Hepatocyte (in vitro differentiated cells): ENCODE measurements at regions not wholly inside any gene's neighbourhood (a gene's known extent, or its start where the extent isn't known, plus 50 kb on each side); places are given as distances from the start of the nearest gene placed in this dataset.
A peak's percentile ranks its signal among the peaks of the same experiment; 100 is the strongest.

ENCODE experiments used
- DNase-seq: peaks from one replicate; pipeline ENCODE4 v3.0.0-alpha.2; 2016; ENCODE audit warnings: low spot score
- H2AFZ ChIP-seq: fragments of 200-600 bp; sonication (generic); 2 replicates; pipeline ENCODE4 v1.6.0; 2016; ENCODE audit warnings: antibody characterized with exemption, mild to moderate bottlenecking
- H3K27ac ChIP-seq: fragments of 200-600 bp; sonication (generic); 2 replicates; pipeline ENCODE4 v1.5.1; 2016; ENCODE audit warnings: mild to moderate bottlenecking
- H3K27me3 ChIP-seq: fragments of 200-600 bp; sonication (generic); 2 replicates; pipeline ENCODE4 v1.6.1; 2016
- H3K36me3 ChIP-seq: fragments of 200-600 bp; sonication (generic); replicated peaks from 2 replicates; pipeline ENCODE4 v1.5.1; 2016; ENCODE audit warnings: low read depth; ENCODE audit not compliant: insufficient read depth
- H3K4me1 ChIP-seq: fragments of 200-600 bp; sonication (generic); 2 replicates; pipeline ENCODE4 v1.5.1; 2016; ENCODE audit warnings: mild to moderate bottlenecking, moderate library complexity; ENCODE audit not compliant: insufficient read depth
- H3K4me2 ChIP-seq: fragments of 200-600 bp; sonication (generic); 2 replicates; pipeline ENCODE4 v1.6.0; 2016
- H3K4me3 ChIP-seq: fragments of 200-600 bp; sonication (generic); 2 replicates; pipeline ENCODE4 v1.5.1; 2016; ENCODE audit warnings: mild to moderate bottlenecking
- H3K79me2 ChIP-seq: fragments of 200-600 bp; sonication (generic); 2 replicates; pipeline ENCODE4 v1.6.0; 2017; ENCODE audit warnings: mild to moderate bottlenecking
- H3K9me2 ChIP-seq: fragments of 200-600 bp; sonication (generic); replicated peaks from 2 replicates; pipeline ENCODE4 v1.6.0; 2017; ENCODE audit warnings: mild to moderate bottlenecking; ENCODE audit not compliant: insufficient read depth
- H3K9me3 ChIP-seq: fragments of 200-600 bp; sonication (generic); 2 replicates; pipeline ENCODE4 v1.5.1; 2016; ENCODE audit warnings: low read depth, mild to moderate bottlenecking
- H4K20me1 ChIP-seq: fragments of 200-600 bp; sonication (generic); 2 replicates; pipeline ENCODE4 v1.6.0; 2016; ENCODE audit warnings: mild to moderate bottlenecking; ENCODE audit not compliant: insufficient read depth, poor library complexity, severe bottlenecking
- EZH2 ChIP-seq: fragments of 200-600 bp; sonication (generic); IDR thresholded peaks from 2 replicates; pipeline ENCODE4 v1.6.1; 2016; ENCODE audit warnings: antibody characterized with exemption, mild to moderate bottlenecking, borderline replicate concordance
- EZH2phosphoT487 ChIP-seq: fragments of 200-600 bp; sonication (generic); IDR thresholded peaks from one replicate; pipeline ENCODE4 v1.6.1; 2018; ENCODE audit warnings: antibody characterized with exemption, mild to moderate bottlenecking, low read depth, moderate library complexity; ENCODE audit not compliant: unreplicated experiment, severe bottlenecking
- whole genome bisulfite sequencing: methylation state at CpG from one replicate; pipeline ENCODE4 v1.1.6; 2016; ENCODE audit warnings: low lambda C conversion rate; ENCODE audit errors: missing lambda C conversion rate; 5-methylcytosine and 5-hydroxymethylcytosine counted together
- TF ChIP-seq, protein P1 (sequence below): fragments of 200-600 bp; sonication (generic); IDR thresholded peaks from 2 replicates; pipeline ENCODE4 v1.5.1; 2016; ENCODE audit warnings: antibody characterized with exemption, mild to moderate bottlenecking; ENCODE audit not compliant: poor library complexity

DNA sequence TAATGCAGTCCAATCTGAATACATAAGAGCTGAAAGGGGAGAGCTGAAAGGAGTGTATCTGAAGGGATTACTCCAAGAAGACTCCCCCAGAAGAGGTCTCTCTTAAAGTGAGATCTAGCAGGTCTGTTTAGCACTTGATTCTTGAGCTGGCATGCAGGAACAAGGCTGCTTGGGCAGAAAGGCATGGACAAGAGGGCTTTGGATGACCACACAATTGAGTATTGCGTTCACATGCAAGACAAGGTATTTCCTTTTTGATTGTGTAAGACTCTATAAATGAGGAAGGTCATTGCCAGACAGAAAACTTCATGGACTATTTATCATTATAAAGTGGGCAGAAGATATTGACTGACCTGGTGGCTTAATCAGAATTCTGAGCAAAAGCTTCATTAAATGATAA is 145.5 kb upstream of the AFF2 start:
- Histone ChIP-seq H3K27me3 (no peaks in the 10 kb centered on the region), H2AFZ (no peak overlapping the region), H3K4me2 (no peak overlapping the region), H3K27ac (no peak overlapping the region), H3K9me3 (no peaks in the 10 kb centered on the region), H3K4me1 (no peaks in the 10 kb centered on the region), H4K20me1 (no peaks in the 10 kb centered on the region), H3K36me3 (no peaks in the 10 kb centered on the region), H3K9me2 (no peaks in the 10 kb centered on the region), H3K4me3 (no peak overlapping the region), H3K79me2 (no peaks in the 10 kb centered on the region)
- WGBS = 40% methylated on average over 1 of the region's 1 CpG
- TF ChIP-seq EZH2 (no peak), EZH2phosphoT487 (no peak)
- TF ChIP-seq, protein P1, sequence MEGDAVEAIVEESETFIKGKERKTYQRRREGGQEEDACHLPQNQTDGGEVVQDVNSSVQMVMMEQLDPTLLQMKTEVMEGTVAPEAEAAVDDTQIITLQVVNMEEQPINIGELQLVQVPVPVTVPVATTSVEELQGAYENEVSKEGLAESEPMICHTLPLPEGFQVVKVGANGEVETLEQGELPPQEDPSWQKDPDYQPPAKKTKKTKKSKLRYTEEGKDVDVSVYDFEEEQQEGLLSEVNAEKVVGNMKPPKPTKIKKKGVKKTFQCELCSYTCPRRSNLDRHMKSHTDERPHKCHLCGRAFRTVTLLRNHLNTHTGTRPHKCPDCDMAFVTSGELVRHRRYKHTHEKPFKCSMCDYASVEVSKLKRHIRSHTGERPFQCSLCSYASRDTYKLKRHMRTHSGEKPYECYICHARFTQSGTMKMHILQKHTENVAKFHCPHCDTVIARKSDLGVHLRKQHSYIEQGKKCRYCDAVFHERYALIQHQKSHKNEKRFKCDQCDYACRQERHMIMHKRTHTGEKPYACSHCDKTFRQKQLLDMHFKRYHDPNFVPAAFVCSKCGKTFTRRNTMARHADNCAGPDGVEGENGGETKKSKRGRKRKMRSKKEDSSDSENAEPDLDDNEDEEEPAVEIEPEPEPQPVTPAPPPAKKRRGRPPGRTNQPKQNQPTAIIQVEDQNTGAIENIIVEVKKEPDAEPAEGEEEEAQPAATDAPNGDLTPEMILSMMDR = no peak
- DNase-seq = no peak

DNA sequence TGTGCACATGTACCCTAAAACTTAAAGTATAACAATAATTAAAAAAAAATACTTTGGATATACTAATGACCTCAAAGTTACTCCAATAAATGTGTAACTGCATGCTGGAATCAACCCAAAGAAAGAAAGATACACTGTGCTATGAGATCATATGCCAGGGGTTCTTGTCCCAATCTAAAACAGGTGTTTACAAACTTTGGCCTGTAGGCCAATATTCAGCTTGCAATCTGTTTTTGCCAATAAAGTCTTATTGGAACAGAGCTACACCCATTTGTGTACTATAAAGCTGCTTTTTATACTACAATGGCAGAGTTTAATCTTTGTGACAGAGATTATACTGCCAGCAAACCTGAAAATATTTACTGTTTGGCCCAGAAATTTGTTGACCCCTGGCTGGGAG is 138.8 kb upstream of the AFF2 start:
- TF ChIP-seq EZH2 = no peak
- TF ChIP-seq, protein P1 = no peak
- TF ChIP-seq EZH2phosphoT487 = no peak
- Histone ChIP-seq H2AFZ (no peak overlapping the region), H3K9me2 (no peaks in the 10 kb centered on the region), H4K20me1 (no peaks in the 10 kb centered on the region), H3K4me1 (peaks cover 4% of the 10 kb centered on the region), H3K36me3 (no peaks in the 10 kb centered on the region), H3K9me3 (no peaks in the 10 kb centered on the region), H3K27ac (no peak overlapping the region), H3K27me3 (no peaks in the 10 kb centered on the region), H3K79me2 (no peaks in the 10 kb centered on the region), H3K4me3 (no peak overlapping the region), H3K4me2 (no peak overlapping the region)
- DNase-seq = no peak

GRCh38 chrX:148363471-148364235 is 136.8 kb upstream of the AFF2 start:
- Histone ChIP-seq H3K4me2 (peak overlapping the region; percentile 14), H3K9me3 (no peaks in the 10 kb centered on the region), H3K9me2 (no peaks in the 10 kb centered on the region), H3K4me1 (peaks cover 4% of the 10 kb centered on the region), H2AFZ (no peak overlapping the region), H3K4me3 (no peak overlapping the region), H4K20me1 (no peaks in the 10 kb centered on the region), H3K27me3 (no peaks in the 10 kb centered on the region), H3K36me3 (no peaks in the 10 kb centered on the region), H3K27ac (peak overlapping the region; percentile 45), H3K79me2 (no peaks in the 10 kb centered on the region)
- DNase-seq = peak; percentile 33
- TF ChIP-seq, protein P1 = no peak
- TF ChIP-seq EZH2 (no peak), EZH2phosphoT487 (no peak)
- WGBS = 45% methylated on average over 3 of the region's 3 CpGs
